ENCODE measurements at regions not wholly inside any gene's neighbourhood (a gene's known extent, or its start where the extent isn't known, plus 50 kb on each side); places are given as distances from the start of the nearest gene placed in this dataset.

- DNase-seq (ENCODE audit: extremely low spot score in 2 of 2), result no peak
- intact Hi-C loops (cut with DNase I), result no loop called here
- TF ChIP-seq POLR2AphosphoS5 (IDR thresholded peaks at IDR 0.05; ENCODE audit: insufficient read depth in 1 of 2, low read depth in 1 of 2) (no peak), POLR2A (IDR thresholded peaks at IDR 0.05) (no peak)
- TF ChIP-seq, protein P1, sequence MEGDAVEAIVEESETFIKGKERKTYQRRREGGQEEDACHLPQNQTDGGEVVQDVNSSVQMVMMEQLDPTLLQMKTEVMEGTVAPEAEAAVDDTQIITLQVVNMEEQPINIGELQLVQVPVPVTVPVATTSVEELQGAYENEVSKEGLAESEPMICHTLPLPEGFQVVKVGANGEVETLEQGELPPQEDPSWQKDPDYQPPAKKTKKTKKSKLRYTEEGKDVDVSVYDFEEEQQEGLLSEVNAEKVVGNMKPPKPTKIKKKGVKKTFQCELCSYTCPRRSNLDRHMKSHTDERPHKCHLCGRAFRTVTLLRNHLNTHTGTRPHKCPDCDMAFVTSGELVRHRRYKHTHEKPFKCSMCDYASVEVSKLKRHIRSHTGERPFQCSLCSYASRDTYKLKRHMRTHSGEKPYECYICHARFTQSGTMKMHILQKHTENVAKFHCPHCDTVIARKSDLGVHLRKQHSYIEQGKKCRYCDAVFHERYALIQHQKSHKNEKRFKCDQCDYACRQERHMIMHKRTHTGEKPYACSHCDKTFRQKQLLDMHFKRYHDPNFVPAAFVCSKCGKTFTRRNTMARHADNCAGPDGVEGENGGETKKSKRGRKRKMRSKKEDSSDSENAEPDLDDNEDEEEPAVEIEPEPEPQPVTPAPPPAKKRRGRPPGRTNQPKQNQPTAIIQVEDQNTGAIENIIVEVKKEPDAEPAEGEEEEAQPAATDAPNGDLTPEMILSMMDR (IDR thresholded peaks at IDR 0.05), result no peak
- no peak overlapping the region for H3K27ac ChIP-seq
- no peaks in the 10 kb centered on the region for H3K36me3 ChIP-seq
- H3K27me3 ChIP-seq, result no peaks in the 10 kb centered on the region
- no peaks in the 10 kb centered on the region for H3K9me3 ChIP-seq
- H3K4me3 ChIP-seq, result no peak overlapping the region
- H3K4me1 ChIP-seq, result no peaks in the 10 kb centered on the region
Measured at GRCh38 chr11:87417951-87418350, 380.2 kb downstream of the TMEM135 start.

DNA sequence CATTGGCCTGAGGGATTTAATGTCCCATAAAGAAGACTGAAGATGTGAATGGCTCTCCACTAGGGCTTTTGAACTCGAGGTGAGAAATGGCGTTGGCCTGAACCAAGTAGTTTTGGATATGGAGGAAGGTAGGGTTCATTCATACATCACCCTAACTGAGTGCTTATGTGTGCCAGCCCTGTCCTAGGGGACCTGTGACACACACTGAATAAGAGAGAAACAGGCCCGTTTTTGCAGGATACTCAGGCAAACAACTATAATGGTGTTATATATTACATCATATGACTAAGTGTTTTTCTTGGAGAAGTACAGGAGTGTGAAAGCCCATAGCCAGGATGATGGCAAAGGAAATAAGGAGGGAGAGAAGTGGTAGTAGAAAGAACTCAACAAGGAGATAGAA, 368.1 kb downstream of the TMEM135 start:
- DNase-seq (ENCODE audit: extremely low spot score in 2 of 2), result no peak
- Histone ChIP-seq H3K9me3 (no peaks in the 10 kb centered on the region), H3K27me3 (no peaks in the 10 kb centered on the region), H3K4me1 (no peaks in the 10 kb centered on the region), H3K27ac (no peak overlapping the region), H3K36me3 (no peaks in the 10 kb centered on the region), H3K4me3 (no peak overlapping the region)
- TF ChIP-seq, protein P1 (IDR thresholded peaks at IDR 0.05), result no peak
- TF ChIP-seq POLR2A (IDR thresholded peaks at IDR 0.05), result no peak
- TF ChIP-seq POLR2AphosphoS5 (IDR thresholded peaks at IDR 0.05; ENCODE audit: insufficient read depth in 1 of 2, low read depth in 1 of 2), result no peak
- intact Hi-C loops (cut with DNase I), result no loop called here

DNA sequence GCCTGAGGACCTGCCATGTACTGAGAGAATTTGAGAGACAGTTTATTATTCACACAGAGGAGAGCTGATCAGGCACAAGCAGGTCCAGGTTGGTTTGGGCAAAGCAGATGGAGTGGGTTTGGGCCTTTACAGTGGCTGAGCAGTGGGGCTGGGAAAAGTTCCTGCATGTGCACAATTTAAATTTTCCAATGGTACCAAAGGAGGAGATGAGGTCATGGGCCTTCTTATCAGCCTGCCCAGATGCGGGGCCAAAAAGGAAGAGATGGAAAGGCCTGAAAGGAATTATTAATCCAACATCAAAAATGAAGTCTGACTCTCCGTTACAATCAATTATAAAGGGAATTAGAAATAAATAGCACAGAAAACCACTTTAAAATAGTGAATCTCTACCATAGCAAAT, 367.6 kb downstream of the TMEM135 start:
- intact Hi-C loops (cut with DNase I), result no loop called here
- TF ChIP-seq POLR2A (IDR thresholded peaks at IDR 0.05) (no peak), POLR2AphosphoS5 (IDR thresholded peaks at IDR 0.05; ENCODE audit: insufficient read depth in 1 of 2, low read depth in 1 of 2) (no peak)
- TF ChIP-seq, protein P1 (IDR thresholded peaks at IDR 0.05), result no peak
- Histone ChIP-seq H3K36me3 (no peaks in the 10 kb centered on the region), H3K4me1 (no peaks in the 10 kb centered on the region), H3K9me3 (no peaks in the 10 kb centered on the region), H3K4me3 (no peak overlapping the region), H3K27me3 (no peaks in the 10 kb centered on the region), H3K27ac (no peak overlapping the region)
- DNase-seq (ENCODE audit: extremely low spot score in 2 of 2), result no peak

DNA sequence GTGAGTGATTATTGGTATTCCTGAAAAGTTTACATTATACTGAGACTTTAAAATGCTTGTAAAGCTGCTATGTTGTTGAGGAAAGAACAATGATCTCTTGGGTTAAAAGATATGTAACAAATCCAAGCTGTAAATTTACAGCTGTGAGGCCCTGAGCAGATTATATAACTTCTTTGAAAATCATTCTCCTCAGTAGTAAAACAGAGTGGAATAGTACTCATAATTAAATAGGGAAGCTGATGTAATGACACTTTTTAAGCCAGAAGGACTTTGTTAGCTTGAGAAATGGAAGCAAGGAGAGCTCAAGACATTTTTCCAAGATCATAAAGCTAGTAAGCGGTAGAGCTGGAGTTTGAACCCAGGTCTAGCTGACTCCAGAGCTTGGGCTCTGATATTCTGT, 363.9 kb downstream of the TMEM135 start:
- no peak for DNase-seq (ENCODE audit: extremely low spot score in 2 of 2)
- Histone ChIP-seq H3K4me1 (no peaks in the 10 kb centered on the region), H3K27me3 (no peaks in the 10 kb centered on the region), H3K36me3 (no peaks in the 10 kb centered on the region), H3K9me3 (no peaks in the 10 kb centered on the region), H3K4me3 (no peak overlapping the region), H3K27ac (no peak overlapping the region)
- intact Hi-C loops (cut with DNase I), result no loop called here
- no peak for TF ChIP-seq POLR2A (IDR thresholded peaks at IDR 0.05)
- TF ChIP-seq POLR2AphosphoS5 (IDR thresholded peaks at IDR 0.05; ENCODE audit: insufficient read depth in 1 of 2, low read depth in 1 of 2), result no peak
- TF ChIP-seq, protein P1 (IDR thresholded peaks at IDR 0.05), result no peak

GRCh38 chr11:87399341-87399740, 361.6 kb downstream of the TMEM135 start:
- Histone ChIP-seq H3K27me3 (no peaks in the 10 kb centered on the region), H3K4me3 (no peak overlapping the region), H3K9me3 (no peaks in the 10 kb centered on the region), H3K36me3 (no peaks in the 10 kb centered on the region), H3K4me1 (no peaks in the 10 kb centered on the region), H3K27ac (no peak overlapping the region)
- no peak for DNase-seq (ENCODE audit: extremely low spot score in 2 of 2)
- intact Hi-C loops (cut with DNase I), result no loop called here
- TF ChIP-seq POLR2A (IDR thresholded peaks at IDR 0.05), result no peak
- TF ChIP-seq POLR2AphosphoS5 (IDR thresholded peaks at IDR 0.05; ENCODE audit: insufficient read depth in 1 of 2, low read depth in 1 of 2), result no peak
- TF ChIP-seq, protein P1 (IDR thresholded peaks at IDR 0.05), result no peak

All from vagina (tissue), 2 donors.